Keratinocyte (primary cell): ENCODE measurements at regions not wholly inside any gene's neighbourhood (a gene's known extent, or its start where the extent isn't known, plus 50 kb on each side); places are given as distances from the start of the nearest gene placed in this dataset.

ENCODE experiments used
- EZH2 ChIP-seq: IDR thresholded peaks from one replicate; pipeline ENCODE4 v1.6.1; 2012; ENCODE audit warnings: inconsistent platforms, mild to moderate bottlenecking, low read length, moderate library complexity
- TF ChIP-seq, protein P1 (sequence below), 3 experiments: IDR thresholded peaks in 1 of 3; conservative IDR thresholded peaks in 1 of 3; optimal IDR thresholded peaks in 1 of 3; 2 replicates in 2 of 3; 3 replicates in 1 of 3; pipeline versions ENCODE3 to v1.5.1; 2011; ENCODE audit warnings: low read length in 3 of 3, mild to moderate bottlenecking in 3 of 3, moderate library complexity in 2 of 3, control low read depth in 1 of 3, inconsistent platforms in 1 of 3; ENCODE audit not compliant: insufficient read depth in 2 of 3; ENCODE audit errors: extremely low read depth in 1 of 3

DNA sequence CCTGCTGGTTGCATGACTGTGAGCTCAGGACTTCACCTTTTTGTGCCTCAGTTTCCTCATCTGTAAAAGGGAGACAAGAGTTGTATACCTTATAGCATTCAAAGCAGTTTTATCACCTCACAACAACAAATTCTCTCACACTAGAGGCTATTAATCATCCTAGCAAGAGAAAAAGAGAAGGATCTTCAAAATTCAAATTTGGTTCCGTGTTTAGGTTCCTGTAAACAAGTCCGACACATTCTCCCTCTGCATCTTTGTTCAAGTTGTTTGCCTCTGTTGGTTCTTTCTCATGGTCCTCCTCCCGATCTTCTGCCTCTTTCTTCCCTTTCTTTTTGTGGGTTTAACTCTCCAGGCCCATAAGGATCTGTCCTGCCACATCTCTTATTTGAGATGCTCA, 218.0 kb downstream of the PIK3R1 start:
- TF ChIP-seq, protein P1, sequence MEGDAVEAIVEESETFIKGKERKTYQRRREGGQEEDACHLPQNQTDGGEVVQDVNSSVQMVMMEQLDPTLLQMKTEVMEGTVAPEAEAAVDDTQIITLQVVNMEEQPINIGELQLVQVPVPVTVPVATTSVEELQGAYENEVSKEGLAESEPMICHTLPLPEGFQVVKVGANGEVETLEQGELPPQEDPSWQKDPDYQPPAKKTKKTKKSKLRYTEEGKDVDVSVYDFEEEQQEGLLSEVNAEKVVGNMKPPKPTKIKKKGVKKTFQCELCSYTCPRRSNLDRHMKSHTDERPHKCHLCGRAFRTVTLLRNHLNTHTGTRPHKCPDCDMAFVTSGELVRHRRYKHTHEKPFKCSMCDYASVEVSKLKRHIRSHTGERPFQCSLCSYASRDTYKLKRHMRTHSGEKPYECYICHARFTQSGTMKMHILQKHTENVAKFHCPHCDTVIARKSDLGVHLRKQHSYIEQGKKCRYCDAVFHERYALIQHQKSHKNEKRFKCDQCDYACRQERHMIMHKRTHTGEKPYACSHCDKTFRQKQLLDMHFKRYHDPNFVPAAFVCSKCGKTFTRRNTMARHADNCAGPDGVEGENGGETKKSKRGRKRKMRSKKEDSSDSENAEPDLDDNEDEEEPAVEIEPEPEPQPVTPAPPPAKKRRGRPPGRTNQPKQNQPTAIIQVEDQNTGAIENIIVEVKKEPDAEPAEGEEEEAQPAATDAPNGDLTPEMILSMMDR (optimal IDR thresholded peaks at IDR 0.05 in 1 of 3, IDR thresholded peaks at IDR 0.05 in 1 of 3, conservative IDR thresholded peaks at IDR 0.05 in 1 of 3; ENCODE audit: extremely low read depth in 1 of 3, insufficient read depth in 2 of 3, low read length in 3 of 3): no peak
- TF ChIP-seq EZH2: no peak
